NCI-H1092 (cell line): ENCODE measurements at regions not wholly inside any gene's neighbourhood (a gene's known extent, or its start where the extent isn't known, plus 50 kb on each side); places are given as distances from the start of the nearest gene placed in this dataset.

Experiments
- DNase-seq: peaks from one replicate; lab custom pipeline; 2025; lab: John Stamatoyannopoulos, UW

- no peak for DNase-seq
Measured at GRCh38 chr7:67553378-67553777, 556.7 kb downstream of the TYW1 start.

GRCh38 chr7:67554986-67555385, 558.4 kb downstream of the TYW1 start:
- no peak for DNase-seq

- no peak for DNase-seq
Measured at GRCh38 chr7:67564959-67565358, 568.3 kb downstream of the TYW1 start.

- DNase-seq = no peak
Measured at GRCh38 chr7:67566101-67566500, 569.5 kb downstream of the TYW1 start.

- no peak for DNase-seq
Measured at GRCh38 chr7:67571026-67571545, 574.5 kb downstream of the TYW1 start.

GRCh38 chr7:67573639-67574038, 577.0 kb downstream of the TYW1 start:
- no peak for DNase-seq

GRCh38 chr7:67588631-67589030, 592.0 kb downstream of the TYW1 start:
- no peak for DNase-seq

GRCh38 chr7:67589183-67589582, 592.5 kb downstream of the TYW1 start:
- DNase-seq = no peak

GRCh38 chr7:67590649-67591048, 594.0 kb downstream of the TYW1 start:
- no peak for DNase-seq

GRCh38 chr7:67593794-67594193, 597.2 kb downstream of the TYW1 start:
- no peak for DNase-seq

- DNase-seq = no peak
Measured at GRCh38 chr7:67595431-67596180, 599.0 kb downstream of the TYW1 start.

GRCh38 chr7:67597161-67597560, 600.5 kb downstream of the TYW1 start:
- no peak for DNase-seq

GRCh38 chr7:67598469-67598868, 601.8 kb downstream of the TYW1 start:
- no peak for DNase-seq

- no peak for DNase-seq
Measured at GRCh38 chr7:67599331-67600062, 602.9 kb downstream of the TYW1 start.

GRCh38 chr7:67602246-67602887, 605.7 kb downstream of the TYW1 start:
- DNase-seq = no peak

GRCh38 chr7:67604461-67605386, 608.1 kb downstream of the TYW1 start:
- no peak for DNase-seq

- no peak for DNase-seq
Measured at GRCh38 chr7:67608806-67609205, 612.2 kb downstream of the TYW1 start.

- DNase-seq = no peak
Measured at GRCh38 chr7:67610897-67611296, 614.3 kb downstream of the TYW1 start.

- DNase-seq = no peak
Measured at GRCh38 chr7:67614843-67615242, 618.2 kb downstream of the TYW1 start.

GRCh38 chr7:67616517-67616916, 619.9 kb downstream of the TYW1 start:
- DNase-seq = no peak

GRCh38 chr7:67618556-67619162, 622.0 kb downstream of the TYW1 start:
- no peak for DNase-seq
